GM12873 (cell line): ENCODE measurements at regions not wholly inside any gene's neighbourhood (a gene's known extent, or its start where the extent isn't known, plus 50 kb on each side); places are given as distances from the start of the nearest gene placed in this dataset.

Experiments used
- TF ChIP-seq, protein P1 (sequence below): IDR thresholded peaks from 2 replicates; pipeline ENCODE4 v1.5.1; 2012; ENCODE audit warnings: low read depth, mild to moderate bottlenecking, moderate library complexity, low read length, control low read depth; ENCODE audit not compliant: insufficient read depth; ENCODE audit errors: missing control alignments

DNA sequence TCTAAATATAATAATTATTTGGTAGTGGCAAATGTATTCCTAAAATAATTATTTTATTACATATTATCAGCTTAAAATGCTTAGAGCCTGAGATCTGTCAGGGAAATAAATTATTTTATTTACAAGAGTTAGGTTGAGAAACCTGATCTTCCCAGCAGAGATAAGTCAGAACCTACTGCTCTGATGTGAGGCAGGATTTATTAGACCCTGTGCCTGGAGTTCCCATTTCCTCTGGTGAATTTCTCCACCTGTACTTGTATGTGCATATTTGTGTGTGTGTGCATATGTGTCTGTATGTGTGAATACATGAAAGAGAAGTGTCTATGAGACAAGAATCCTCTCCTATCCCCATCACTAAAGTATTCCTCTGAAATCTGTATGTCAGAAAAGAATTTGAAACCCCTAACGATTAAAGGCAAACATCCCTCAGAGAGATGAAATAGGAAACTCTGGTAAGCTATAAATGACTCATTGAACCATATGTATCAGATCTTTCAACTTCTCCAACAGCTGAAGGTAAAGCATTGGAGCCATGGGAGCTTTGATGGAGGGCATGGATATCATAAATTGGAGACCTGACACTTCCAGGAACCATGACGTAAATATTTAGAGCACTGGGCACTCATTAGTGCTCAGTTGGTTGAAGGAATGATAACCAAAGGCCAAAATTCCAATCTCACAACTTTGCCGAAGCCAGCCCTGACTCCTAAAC is 190.9 kb downstream of the XPNPEP1 start:
- TF ChIP-seq, protein P1, sequence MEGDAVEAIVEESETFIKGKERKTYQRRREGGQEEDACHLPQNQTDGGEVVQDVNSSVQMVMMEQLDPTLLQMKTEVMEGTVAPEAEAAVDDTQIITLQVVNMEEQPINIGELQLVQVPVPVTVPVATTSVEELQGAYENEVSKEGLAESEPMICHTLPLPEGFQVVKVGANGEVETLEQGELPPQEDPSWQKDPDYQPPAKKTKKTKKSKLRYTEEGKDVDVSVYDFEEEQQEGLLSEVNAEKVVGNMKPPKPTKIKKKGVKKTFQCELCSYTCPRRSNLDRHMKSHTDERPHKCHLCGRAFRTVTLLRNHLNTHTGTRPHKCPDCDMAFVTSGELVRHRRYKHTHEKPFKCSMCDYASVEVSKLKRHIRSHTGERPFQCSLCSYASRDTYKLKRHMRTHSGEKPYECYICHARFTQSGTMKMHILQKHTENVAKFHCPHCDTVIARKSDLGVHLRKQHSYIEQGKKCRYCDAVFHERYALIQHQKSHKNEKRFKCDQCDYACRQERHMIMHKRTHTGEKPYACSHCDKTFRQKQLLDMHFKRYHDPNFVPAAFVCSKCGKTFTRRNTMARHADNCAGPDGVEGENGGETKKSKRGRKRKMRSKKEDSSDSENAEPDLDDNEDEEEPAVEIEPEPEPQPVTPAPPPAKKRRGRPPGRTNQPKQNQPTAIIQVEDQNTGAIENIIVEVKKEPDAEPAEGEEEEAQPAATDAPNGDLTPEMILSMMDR = no peak

DNA sequence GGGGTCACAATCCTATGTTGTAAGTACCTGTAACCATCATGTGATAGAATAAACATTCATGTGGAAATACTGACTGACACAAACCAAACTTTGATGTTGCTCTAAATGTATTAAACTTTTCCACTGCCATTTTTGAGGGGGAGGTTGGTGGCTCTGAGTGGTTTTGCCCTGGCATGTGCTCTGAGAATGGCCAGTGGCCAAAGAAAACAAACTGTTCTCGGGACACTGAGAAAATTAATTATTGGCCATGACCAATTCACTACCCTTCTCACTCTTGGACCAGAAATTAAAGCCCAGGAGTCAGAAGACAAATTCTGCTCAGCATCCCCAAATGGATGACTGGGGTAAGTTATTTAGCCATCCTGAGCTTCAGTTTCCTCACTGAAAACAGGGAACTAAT is 195.9 kb downstream of the XPNPEP1 start:
- TF ChIP-seq, protein P1 = no peak

DNA sequence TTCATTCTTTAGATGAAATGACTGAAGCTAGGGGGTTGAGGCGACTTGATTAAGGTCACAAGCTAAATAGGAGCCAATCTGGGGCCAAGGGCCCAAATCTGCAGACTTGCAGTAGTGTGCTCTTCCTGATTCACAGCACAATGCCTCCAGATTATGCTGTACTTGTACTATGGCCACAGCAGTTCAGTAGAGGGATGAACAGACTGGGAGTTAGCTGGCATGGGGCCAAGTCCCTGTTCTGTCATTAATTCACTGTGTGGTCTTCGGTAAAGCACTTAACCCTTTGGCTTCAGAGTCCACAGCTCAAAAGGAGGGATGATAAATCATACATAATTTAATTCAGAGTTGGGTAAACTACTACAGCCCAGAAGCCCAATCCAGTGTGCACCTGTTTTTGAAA is 196.8 kb downstream of the XPNPEP1 start:
- TF ChIP-seq, protein P1 = no peak

DNA sequence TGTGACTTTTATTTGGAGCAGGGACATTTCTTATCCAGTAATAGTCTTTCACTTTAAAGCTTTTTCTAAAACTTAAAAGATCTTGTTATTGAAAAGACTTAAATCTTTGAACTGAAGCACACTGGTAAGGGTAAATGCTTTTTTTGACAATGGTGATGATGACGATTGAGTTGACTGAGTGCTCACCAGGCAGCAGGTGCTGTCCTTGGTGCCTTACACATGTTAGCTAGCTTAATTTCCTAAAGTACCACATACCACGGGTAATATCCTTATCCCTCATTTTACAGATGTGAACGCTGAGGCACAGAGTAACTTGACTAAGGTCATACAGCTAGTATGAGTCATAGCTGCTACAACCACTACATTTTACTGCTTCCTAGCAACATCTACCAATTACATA is 200.0 kb downstream of the XPNPEP1 start:
- TF ChIP-seq, protein P1 = no peak

DNA sequence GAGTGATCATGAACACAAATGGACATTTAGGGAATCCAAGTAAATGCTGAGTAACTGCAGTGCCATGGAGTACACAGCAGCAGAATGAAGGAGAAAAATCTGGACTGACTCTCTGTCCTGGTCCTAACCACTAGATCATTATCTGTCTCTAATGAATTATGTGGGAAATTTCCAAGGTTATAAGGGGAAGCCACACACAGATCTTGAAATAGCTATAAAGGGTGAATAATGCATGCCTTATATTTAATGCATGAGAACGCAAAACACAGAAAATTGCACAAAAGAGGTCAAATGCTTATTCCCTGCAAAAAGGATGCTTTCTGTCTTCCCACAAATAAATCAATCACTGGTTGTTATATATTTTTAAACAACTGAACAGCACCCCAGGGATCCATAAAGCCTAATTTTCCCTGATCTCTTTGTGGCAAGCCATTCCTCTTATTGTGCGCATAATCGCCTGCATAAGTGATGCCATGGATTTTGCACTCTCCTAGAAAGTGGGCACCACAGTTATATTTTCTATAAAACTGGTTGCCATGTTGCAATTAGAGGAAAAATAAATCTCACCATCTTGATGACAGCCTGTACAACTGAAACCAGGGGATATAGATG is 201.8 kb downstream of the XPNPEP1 start:
- TF ChIP-seq, protein P1 = no peak

DNA sequence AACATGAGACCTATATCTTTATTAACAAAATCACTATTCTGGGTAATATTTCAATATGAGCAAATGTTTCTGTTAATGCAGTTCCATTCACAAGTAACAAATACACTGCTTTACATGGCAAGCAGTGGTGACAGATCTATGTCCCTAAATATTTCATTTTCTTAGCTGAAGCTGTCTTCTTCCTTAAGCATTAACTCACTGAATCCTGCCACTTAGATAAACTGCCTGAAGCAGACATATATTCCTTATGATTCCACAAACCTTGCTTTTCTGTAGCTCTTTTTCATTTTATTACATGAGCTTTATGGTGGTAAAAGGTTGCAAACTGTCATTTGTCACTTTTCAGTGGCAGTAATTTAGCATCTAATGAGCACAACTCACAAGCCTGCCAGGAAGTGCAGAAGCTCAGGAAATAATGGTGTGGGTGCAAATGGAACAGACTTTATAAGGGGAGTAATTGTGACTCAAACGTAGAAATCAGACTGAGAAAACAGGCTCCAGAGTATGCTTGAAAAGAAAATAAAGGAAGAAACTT is 217.2 kb downstream of the XPNPEP1 start:
- TF ChIP-seq, protein P1 = no peak

DNA sequence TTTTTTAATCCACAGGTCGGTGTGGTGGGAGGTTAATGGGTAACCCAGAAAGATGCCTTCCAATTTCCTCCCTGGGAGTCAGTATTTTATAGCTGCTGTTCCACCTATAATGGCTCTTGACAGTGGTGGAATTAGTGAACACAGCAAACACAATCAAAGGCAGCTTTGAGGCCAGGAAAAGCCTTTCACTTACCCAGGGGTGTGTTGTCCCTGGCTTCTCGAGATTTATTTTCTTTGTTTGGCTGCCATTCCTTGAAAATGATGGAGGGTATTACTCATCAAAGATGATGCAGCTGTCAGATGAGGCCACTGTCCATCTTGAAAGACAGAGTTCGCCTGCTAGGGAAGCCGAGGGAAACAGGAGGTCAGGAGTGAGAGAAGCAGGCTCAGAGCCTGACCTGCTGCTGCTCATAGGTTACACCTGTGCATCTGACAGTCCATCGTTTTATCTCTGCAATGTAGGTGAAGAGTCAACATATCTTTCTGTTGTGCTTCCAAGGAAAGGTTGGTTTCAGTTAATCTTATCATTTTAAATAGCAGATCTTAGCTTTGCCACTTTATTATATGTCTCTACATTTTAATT is 221.6 kb downstream of the XPNPEP1 start:
- TF ChIP-seq, protein P1 = no peak
